HG03571 (cell line): ENCODE measurements at regions not wholly inside any gene's neighbourhood (a gene's known extent, or its start where the extent isn't known, plus 50 kb on each side); places are given as distances from the start of the nearest gene placed in this dataset.
"Not testable (repeated sequence)": the region's sequence is repeated elsewhere in the genome, so short reads cannot be mapped to it uniquely, and the experiment has no call there.

Source experiments
- ATAC-seq: cut with Tn5 transposase; IDR thresholded peaks from one replicate; pipeline ENCODE4 v1.9.1; 2021; ENCODE audit not compliant: unreplicated experiment

GRCh38 chr14:62468946-62469345 is 576.3 kb downstream of the KCNH5 start:
- no peak for ATAC-seq

- no peak for ATAC-seq
Measured at GRCh38 chr14:62470935-62471334, 574.3 kb downstream of the KCNH5 start.

- ATAC-seq: no peak
Measured at GRCh38 chr14:62491146-62491545, 554.1 kb downstream of the KCNH5 start.

GRCh38 chr14:62497708-62498107 is 547.5 kb downstream of the KCNH5 start:
- ATAC-seq: no peak

GRCh38 chr14:62501021-62501750 is 544.1 kb downstream of the KCNH5 start:
- no peak for ATAC-seq

GRCh38 chr14:62505045-62505444 is 540.2 kb downstream of the KCNH5 start:
- no peak for ATAC-seq

GRCh38 chr14:62521309-62521708 is 523.9 kb downstream of the KCNH5 start:
- not testable (repeated sequence) for ATAC-seq

GRCh38 chr14:62528296-62528695 is 517.0 kb downstream of the KCNH5 start:
- no peak for ATAC-seq

- ATAC-seq: no peak
Measured at GRCh38 chr14:62532181-62532580, 513.1 kb downstream of the KCNH5 start.

- ATAC-seq: no peak
Measured at GRCh38 chr14:62546862-62547474, 498.3 kb downstream of the KCNH5 start.

- no peak for ATAC-seq
Measured at GRCh38 chr14:62557416-62557815, 487.8 kb downstream of the KCNH5 start.

GRCh38 chr14:62558451-62558850 is 486.8 kb downstream of the KCNH5 start:
- ATAC-seq: no peak

GRCh38 chr14:62585247-62585646 is 460.0 kb downstream of the KCNH5 start:
- ATAC-seq: no peak

GRCh38 chr14:62592877-62593276 is 452.4 kb downstream of the KCNH5 start:
- no peak for ATAC-seq

GRCh38 chr14:62597143-62597542 is 448.1 kb downstream of the KCNH5 start:
- no peak for ATAC-seq

- ATAC-seq: no peak
Measured at GRCh38 chr14:62599616-62600385, 445.5 kb downstream of the KCNH5 start.

- no peak for ATAC-seq
Measured at GRCh38 chr14:62602712-62603111, 442.5 kb downstream of the KCNH5 start.

- no peak for ATAC-seq
Measured at GRCh38 chr14:62604524-62604923, 440.7 kb downstream of the KCNH5 start.

GRCh38 chr14:62614122-62614521 is 431.1 kb downstream of the KCNH5 start:
- no peak for ATAC-seq

- no peak for ATAC-seq
Measured at GRCh38 chr14:62616668-62617067, 428.6 kb downstream of the KCNH5 start.

GRCh38 chr14:62626416-62626815 is 418.8 kb downstream of the KCNH5 start:
- ATAC-seq: no peak

- ATAC-seq: no peak
Measured at GRCh38 chr14:62629176-62629725, 416.0 kb downstream of the KCNH5 start.
